HFFc6 (cell line): ENCODE measurements at regions not wholly inside any gene's neighbourhood (a gene's known extent, or its start where the extent isn't known, plus 50 kb on each side); places are given as distances from the start of the nearest gene placed in this dataset.

Experiments
- DNase-seq: peaks from one replicate; pipeline ENCODE4 v3.0.0-alpha.2; 2018
- H3K27ac Mint-ChIP-seq: 2 replicates; pipeline ENCODE4 v1.8.0; 2020; ENCODE audit warnings: mild to moderate bottlenecking, mixed read lengths
- H3K27me3 Mint-ChIP-seq: 2 replicates; pipeline ENCODE4 v1.8.0; 2021; ENCODE audit warnings: mild to moderate bottlenecking, moderate library complexity, mixed read lengths; ENCODE audit not compliant: insufficient read depth
- H3K36me3 Mint-ChIP-seq: 2 replicates; pipeline ENCODE4 v1.8.0; 2021; ENCODE audit warnings: low read depth, mixed read lengths
- H3K4me1 Mint-ChIP-seq: 2 replicates; pipeline ENCODE4 v1.8.0; 2020; ENCODE audit warnings: low read depth, mixed read lengths
- H3K4me3 Mint-ChIP-seq: 2 replicates; pipeline ENCODE4 v1.8.0; 2020; ENCODE audit warnings: mild to moderate bottlenecking, moderate library complexity, mixed read lengths
- H3K9me3 Mint-ChIP-seq: 2 replicates; pipeline ENCODE4 v1.8.0; 2020; ENCODE audit warnings: mild to moderate bottlenecking, mixed read lengths
- TF ChIP-seq, protein P1 (sequence below): fragments of 200-600 bp; sonication (generic); IDR thresholded peaks from 2 replicates; pipeline ENCODE4 v1.5.0; 2021; ENCODE audit warnings: antibody characterized with exemption, mild to moderate bottlenecking

DNA sequence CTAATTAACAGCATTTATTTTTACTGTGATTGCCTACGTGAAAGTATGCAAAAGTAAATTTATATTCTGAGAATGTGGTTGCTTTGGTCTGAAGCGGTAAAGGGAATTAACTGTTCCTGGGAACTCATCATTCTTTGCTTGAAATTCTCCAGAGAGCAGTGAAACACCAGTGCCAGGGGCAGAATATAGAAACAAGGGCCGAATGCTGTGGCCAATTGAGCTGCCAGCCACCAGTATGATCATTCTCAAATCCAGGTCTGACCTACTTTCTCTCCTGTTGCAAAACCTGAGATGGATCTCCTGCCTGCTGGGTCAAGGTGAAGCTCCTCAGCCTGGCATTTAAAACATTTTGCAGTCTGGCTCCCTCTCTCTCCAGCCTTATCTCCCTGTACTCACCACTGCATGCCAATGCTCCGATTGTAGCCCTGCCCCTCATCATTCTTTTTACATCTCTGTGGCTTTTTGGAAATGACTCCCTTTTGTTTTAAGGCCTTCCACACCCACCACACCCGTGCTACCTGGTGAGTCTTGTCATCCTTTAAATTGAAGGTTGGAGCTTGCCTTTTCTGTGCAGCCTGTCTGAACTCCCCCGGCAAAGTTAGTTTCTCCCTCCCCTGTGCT is 94.5 kb upstream of the TMEM178A start:
- H3K36me3 Mint-ChIP-seq = 0 out of 2 replicates have a peak, but pooled peaks cover under 1% of the 10 kb centered on the region
- DNase-seq = no peak
- TF ChIP-seq, protein P1, sequence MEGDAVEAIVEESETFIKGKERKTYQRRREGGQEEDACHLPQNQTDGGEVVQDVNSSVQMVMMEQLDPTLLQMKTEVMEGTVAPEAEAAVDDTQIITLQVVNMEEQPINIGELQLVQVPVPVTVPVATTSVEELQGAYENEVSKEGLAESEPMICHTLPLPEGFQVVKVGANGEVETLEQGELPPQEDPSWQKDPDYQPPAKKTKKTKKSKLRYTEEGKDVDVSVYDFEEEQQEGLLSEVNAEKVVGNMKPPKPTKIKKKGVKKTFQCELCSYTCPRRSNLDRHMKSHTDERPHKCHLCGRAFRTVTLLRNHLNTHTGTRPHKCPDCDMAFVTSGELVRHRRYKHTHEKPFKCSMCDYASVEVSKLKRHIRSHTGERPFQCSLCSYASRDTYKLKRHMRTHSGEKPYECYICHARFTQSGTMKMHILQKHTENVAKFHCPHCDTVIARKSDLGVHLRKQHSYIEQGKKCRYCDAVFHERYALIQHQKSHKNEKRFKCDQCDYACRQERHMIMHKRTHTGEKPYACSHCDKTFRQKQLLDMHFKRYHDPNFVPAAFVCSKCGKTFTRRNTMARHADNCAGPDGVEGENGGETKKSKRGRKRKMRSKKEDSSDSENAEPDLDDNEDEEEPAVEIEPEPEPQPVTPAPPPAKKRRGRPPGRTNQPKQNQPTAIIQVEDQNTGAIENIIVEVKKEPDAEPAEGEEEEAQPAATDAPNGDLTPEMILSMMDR = no peak
- H3K27ac Mint-ChIP-seq = no peak overlapping the region
- peaks cover 3% of the 10 kb centered on the region; the same call in 1 of the 2 replicates for H3K9me3 Mint-ChIP-seq
- no peaks in the 10 kb centered on the region for H3K27me3 Mint-ChIP-seq
- H3K4me1 Mint-ChIP-seq = peaks cover 45% of the 10 kb centered on the region
- H3K4me3 Mint-ChIP-seq = no peak overlapping the region

DNA sequence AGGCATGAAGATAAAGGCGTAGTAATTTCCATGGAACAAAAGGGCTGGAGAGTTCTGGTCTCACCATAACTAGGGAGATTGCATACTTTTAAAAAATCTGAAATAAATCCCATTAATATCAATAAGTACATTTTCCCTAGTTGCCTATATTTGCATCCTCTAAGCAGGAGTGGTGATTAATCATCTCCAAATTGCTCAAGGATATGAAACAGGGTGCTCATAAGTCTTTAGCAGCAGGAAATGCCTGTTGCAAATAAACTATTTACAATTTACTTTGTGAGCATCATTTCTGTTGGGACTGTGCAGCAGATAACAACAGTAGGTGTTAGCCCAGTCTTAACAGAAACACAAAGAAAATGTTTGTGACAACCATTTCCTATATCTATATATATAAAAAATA is 92.4 kb upstream of the TMEM178A start:
- Mint-ChIP-seq H3K27me3 (no peaks in the 10 kb centered on the region), H3K27ac (no peak overlapping the region), H3K9me3 (peaks cover 4% of the 10 kb centered on the region; the same call in 1 of the 2 replicates), H3K36me3 (0 out of 2 replicates have a peak, but pooled peaks cover 4% of the 10 kb centered on the region), H3K4me3 (no peak overlapping the region), H3K4me1 (peaks cover 34% of the 10 kb centered on the region)
- TF ChIP-seq, protein P1 = no peak
- DNase-seq = no peak

DNA sequence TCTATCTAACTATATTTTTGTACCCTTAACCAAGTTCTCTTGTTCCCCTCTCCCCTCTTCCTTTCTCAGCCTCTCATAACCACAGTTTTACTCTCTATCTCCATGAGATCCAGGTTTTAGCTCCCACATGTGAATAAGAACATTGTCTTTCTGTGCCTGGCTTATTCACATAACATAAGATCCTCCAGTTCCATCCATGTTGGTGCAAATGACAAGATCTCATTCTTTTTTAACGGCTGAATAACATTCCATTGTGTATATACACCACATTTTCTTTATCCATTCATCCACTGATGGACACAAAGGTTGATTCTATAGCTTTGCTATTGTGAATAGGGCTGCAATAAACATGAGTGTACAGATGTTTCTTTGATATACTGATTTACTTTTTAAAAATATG is 83.9 kb upstream of the TMEM178A start:
- no peak for DNase-seq
- Mint-ChIP-seq H3K4me1 (peaks cover 13% of the 10 kb centered on the region), H3K4me3 (no peak overlapping the region), H3K9me3 (peaks cover 8% of the 10 kb centered on the region), H3K27ac (no peak overlapping the region), H3K27me3 (peaks cover 1% of the 10 kb centered on the region; the same call in 1 of the 2 replicates), H3K36me3 (peaks cover 15% of the 10 kb centered on the region)
- TF ChIP-seq, protein P1 = no peak

DNA sequence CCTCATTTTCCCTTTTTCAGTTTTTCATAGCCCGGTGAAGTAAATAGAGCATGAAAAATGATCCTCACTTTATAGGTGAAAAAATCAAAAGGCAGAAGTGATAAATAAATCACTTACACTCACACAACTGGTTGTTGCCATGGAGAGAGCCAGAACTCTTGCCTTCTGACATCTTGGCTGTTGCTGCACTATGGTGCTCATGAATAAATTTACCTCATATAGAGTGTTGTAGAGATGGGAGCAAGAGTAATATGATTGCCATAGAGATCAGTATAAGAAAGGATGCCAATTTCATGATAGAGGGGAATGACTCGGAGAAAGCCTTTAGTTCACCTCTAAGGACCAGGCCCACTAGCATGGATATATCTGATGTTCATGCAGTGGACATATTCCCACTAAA is 82.5 kb upstream of the TMEM178A start:
- TF ChIP-seq, protein P1 = no peak

DNA sequence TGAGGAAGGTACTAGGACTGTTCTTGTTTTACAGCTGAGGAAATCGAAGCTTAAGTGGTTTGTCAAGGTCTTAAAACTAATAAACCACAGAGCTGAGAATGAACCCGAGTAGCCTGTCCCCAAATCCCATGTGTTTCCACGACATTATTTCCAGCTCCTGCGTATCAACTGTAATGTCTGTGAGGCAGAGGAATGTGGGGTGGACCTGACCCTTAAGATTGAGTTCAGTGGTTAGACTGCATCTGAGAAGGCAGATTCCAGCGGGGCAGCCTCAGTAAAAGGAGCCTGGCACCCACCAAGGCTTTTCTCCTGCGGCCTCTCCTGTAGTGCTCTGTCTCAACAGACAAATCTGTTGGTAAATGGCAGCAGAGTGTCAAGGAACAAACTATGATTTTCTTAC is 81.9 kb upstream of the TMEM178A start:
- Mint-ChIP-seq H3K4me3 (no peak overlapping the region), H3K4me1 (peaks cover 13% of the 10 kb centered on the region), H3K27me3 (peaks cover 1% of the 10 kb centered on the region; the same call in 1 of the 2 replicates), H3K9me3 (peaks cover 14% of the 10 kb centered on the region), H3K36me3 (peaks cover 21% of the 10 kb centered on the region), H3K27ac (no peak overlapping the region)
- TF ChIP-seq, protein P1 = no peak
- DNase-seq = no peak

More for the DNA sequence above, 82.5 kb upstream of the TMEM178A start:
- peaks cover 13% of the 10 kb centered on the region for H3K4me1 Mint-ChIP-seq
- no peak overlapping the region for H3K27ac Mint-ChIP-seq
- peaks cover 21% of the 10 kb centered on the region for H3K36me3 Mint-ChIP-seq
- peaks cover 1% of the 10 kb centered on the region; the same call in 1 of the 2 replicates for H3K27me3 Mint-ChIP-seq
- H3K4me3 Mint-ChIP-seq = no peak overlapping the region
- DNase-seq = no peak
- H3K9me3 Mint-ChIP-seq = peaks cover 14% of the 10 kb centered on the region
